A549 (cell line): ENCODE measurements at regions not wholly inside any gene's neighbourhood (a gene's known extent, or its start where the extent isn't known, plus 50 kb on each side); places are given as distances from the start of the nearest gene placed in this dataset.

Experiments
- ATAC-seq, 2 experiments: fragments of 200-7000 bp in 1 of 2; fragments of >200 bp in 1 of 2; cut with Nextera tagmentation in 1 of 2; cut with Tn5 transposase in 1 of 2; 3 replicates each; pipeline versions ENCODE4 v1.8.0 to v1.9.1; 2018 to 2020; ENCODE audit warnings: mild to moderate bottlenecking in 1 of 2, moderate library complexity in 1 of 2
- CTCF ChIA-PET: fragments of 300-600 bp; sonication (Branson Sonifier 250); formaldehyde crosslinking; extraction: SDS; loops from one replicate; lab custom pipeline; 2021; ENCODE audit warnings: antibody characterized with exemption, inconsistent platforms; lab: Yijun Ruan, JAX
- POLR2A ChIA-PET: fragments of 350-600 bp; formaldehyde crosslinking; extraction: SDS; loops from one replicate; lab custom pipeline; 2021; ENCODE audit warnings: antibody characterized with exemption, inconsistent platforms; lab: Yijun Ruan, JAX
- DNase-seq, 2 experiments: peaks; one replicate each; pipeline versions ENCODE4 v3.0.0 to v3.0.0-alpha.2; 2011 to 2016; ENCODE audit warnings: low read depth in 1 of 2, low spot score in 1 of 2
- FAIRE-seq: peaks from 2 replicates; lab custom pipeline; 2011; peaks lifted over from hg19 to GRCh38; lab: Jason Lieb, UNC
- H3K27ac ChIP-seq, 2 experiments: fragments of >200 bp; sonication (Bioruptor Twin); formaldehyde crosslinking; 3 replicates each; pipeline ENCODE4 v1.5.1; 2016 to 2017
- H3K4me1 ChIP-seq: fragments of >200 bp; sonication (Bioruptor Twin); formaldehyde crosslinking; 3 replicates; pipeline ENCODE4 v1.6.1; 2016
- H3K4me2 ChIP-seq: fragments of >200 bp; sonication (Bioruptor Twin); formaldehyde crosslinking; 3 replicates; pipeline ENCODE4 v1.6.1; 2016
- H3K4me3 ChIP-seq: fragments of >200 bp; sonication (Bioruptor Twin); formaldehyde crosslinking; 3 replicates; pipeline ENCODE4 v1.5.1; 2016
- H3K9me3 ChIP-seq: fragments of >200 bp; sonication (Bioruptor Twin); formaldehyde crosslinking; 3 replicates; pipeline ENCODE4 v1.6.1; 2016
- BHLHE40 ChIP-seq: IDR thresholded peaks from 2 replicates; pipeline ENCODE4 v1.6.1; 2012; ENCODE audit warnings: low read depth, low read length, inconsistent platforms
- CHD2 ChIP-seq: fragments of 150-350 bp; IDR thresholded peaks from 2 replicates; pipeline ENCODE4 v1.6.1; 2014; ENCODE audit warnings: low read length; ENCODE audit not compliant: partially characterized antibody
- CHD4 ChIP-seq: fragments of 200-600 bp; sonication (generic); IDR thresholded peaks from 2 replicates; pipeline ENCODE4 v1.6.1; 2016; ENCODE audit warnings: antibody characterized with exemption, mild to moderate bottlenecking, borderline replicate concordance
- ELK1 ChIP-seq: fragments of 150-350 bp; IDR thresholded peaks from 2 replicates; pipeline ENCODE4 v1.6.1; 2014; ENCODE audit warnings: low read depth, mild to moderate bottlenecking, low read length
- FOSB ChIP-seq: fragments of 250-450 bp; sonication (Bioruptor Pico); IDR thresholded peaks from 2 replicates; pipeline ENCODE4 v1.5.0; 2020; ENCODE audit warnings: mild to moderate bottlenecking, moderate library complexity
- FOSL2 ChIP-seq, 2 experiments: fragments of 450-650 bp in 1 of 2; fragments of >200 bp in 1 of 2; sonication (Bioruptor Twin) in 1 of 2; formaldehyde crosslinking; IDR thresholded peaks; 2 replicates each; pipeline versions ENCODE4 v1.5.0 to v1.6.1; 2016 to 2020; ENCODE audit warnings: mild to moderate bottlenecking in 1 of 2, moderate library complexity in 1 of 2
- HMGXB4 ChIP-seq: fragments of 250-450 bp; sonication (Bioruptor Pico); IDR thresholded peaks from 2 replicates; pipeline ENCODE4 v1.5.0; 2021; ENCODE audit warnings: mild to moderate bottlenecking, moderate library complexity, borderline replicate concordance
- HOXB5 ChIP-seq: fragments of 250-450 bp; sonication (Bioruptor Pico); IDR thresholded peaks from 2 replicates; pipeline ENCODE4 v1.5.0; 2020; ENCODE audit warnings: mild to moderate bottlenecking, moderate library complexity
- JUN ChIP-seq, 2 experiments: fragments of >200 bp; sonication (Bioruptor Twin); formaldehyde crosslinking; IDR thresholded peaks; 2 replicates in 1 of 2; 3 replicates in 1 of 2; pipeline ENCODE4 v1.6.1; 2016 to 2017
- KDM1A ChIP-seq: fragments of 200-600 bp; sonication (generic); IDR thresholded peaks from 2 replicates; pipeline ENCODE4 v1.6.1; 2016; ENCODE audit warnings: low read depth, mild to moderate bottlenecking
- MAFK ChIP-seq: fragments of 450-650 bp; IDR thresholded peaks from 2 replicates; pipeline ENCODE4 v1.6.1; 2014; ENCODE audit not compliant: partially characterized antibody
- NFE2L2 ChIP-seq: fragments of 150-350 bp; conservative IDR thresholded peaks from 2 replicates; pipeline ENCODE4 v1.6.1; 2014; ENCODE audit warnings: low read length
- NPAS2 ChIP-seq: fragments of 250-450 bp; sonication (Bioruptor Pico); IDR thresholded peaks from 2 replicates; pipeline ENCODE4 v1.8.0; 2022; ENCODE audit warnings: mild to moderate bottlenecking, moderate library complexity, borderline replicate concordance
- PHF8 ChIP-seq: fragments of 200-600 bp; sonication (generic); IDR thresholded peaks from 2 replicates; pipeline ENCODE4 v1.6.1; 2016; ENCODE audit warnings: low read depth, mild to moderate bottlenecking, antibody characterized with exemption, moderate library complexity, borderline replicate concordance
- POLR2A ChIP-seq: IDR thresholded peaks from 2 replicates; pipeline ENCODE4 v1.6.1; 2012; ENCODE audit warnings: mild to moderate bottlenecking, low read length
- RAD21 ChIP-seq, 2 experiments: fragments of >200 bp in 1 of 2; sonication (Bioruptor Twin) in 1 of 2; formaldehyde crosslinking in 1 of 2; IDR thresholded peaks in 1 of 2; conservative IDR thresholded peaks in 1 of 2; 2 replicates in 1 of 2; 3 replicates in 1 of 2; pipeline ENCODE4 v1.6.1; 2012 to 2018; ENCODE audit warnings: inconsistent platforms in 1 of 2
- RARB ChIP-seq: fragments of 250-450 bp; sonication (Bioruptor Pico); IDR thresholded peaks from 2 replicates; pipeline ENCODE4 v1.8.0; 2021; ENCODE audit warnings: mild to moderate bottlenecking, moderate library complexity
- RCOR1 ChIP-seq: fragments of 150-350 bp; IDR thresholded peaks from 2 replicates; pipeline ENCODE4 v1.6.1; 2014; ENCODE audit warnings: antibody characterized with exemption, low read length, low read depth
- REST ChIP-seq: fragments of 200-600 bp; sonication (generic); IDR thresholded peaks from 2 replicates; pipeline ENCODE4 v1.6.1; 2016; ENCODE audit warnings: antibody characterized with exemption, mild to moderate bottlenecking, moderate library complexity
- RFX5 ChIP-seq: fragments of 450-650 bp; IDR thresholded peaks from 2 replicates; pipeline ENCODE4 v1.7.1; 2014; ENCODE audit warnings: antibody characterized with exemption, mild to moderate bottlenecking, moderate library complexity
- RNF2 ChIP-seq: fragments of 200-600 bp; sonication (generic); IDR thresholded peaks from 2 replicates; pipeline ENCODE4 v1.6.1; 2016; ENCODE audit warnings: low read depth, mild to moderate bottlenecking, antibody characterized with exemption, moderate library complexity, borderline replicate concordance
- USF2 ChIP-seq: fragments of 450-650 bp; IDR thresholded peaks from 2 replicates; pipeline ENCODE4 v1.6.1; 2014; ENCODE audit warnings: antibody characterized with exemption
- ZSCAN20 ChIP-seq: fragments of 250-450 bp; sonication (Bioruptor Pico); IDR thresholded peaks from 2 replicates; pipeline ENCODE4 v1.8.0; 2022; ENCODE audit warnings: mild to moderate bottlenecking, moderate library complexity
- WGBS: methylation state at CpG from one replicate; pipeline ENCODE4 v1.1.6; 2017; ENCODE audit errors: missing lambda C conversion rate; 5-methylcytosine and 5-hydroxymethylcytosine counted together

GRCh38 chr3:144585953-144586352, 614.3 kb downstream of the DIPK2A start:
- ATAC-seq (no peak), FAIRE-seq (no peak), DNase-seq (no peak)
- WGBS, result 51% methylated on average over 7 of the region's 7 CpGs
- ChIA-PET POLR2A (no interaction called here), CTCF (no interaction called here)
- Histone ChIP-seq H3K4me1 (no peaks in the 10 kb centered on the region; the same call in 2 of the 3 replicates), H3K4me2 (no peak overlapping the region), H3K4me3 (no peak overlapping the region), H3K27ac (no peak overlapping the region), H3K9me3 (peaks cover 4% of the 10 kb centered on the region; the same call in 1 of the 3 replicates)
- no peak for TF ChIP-seq JUN (IDR thresholded peaks at IDR 0.05)
- TF ChIP-seq NFE2L2, result peak; percentile 63

- POLR2A ChIA-PET, result no interaction called here
- ATAC-seq, result no peak
- Histone ChIP-seq H3K4me2 (no peak overlapping the region), H3K9me3 (peaks cover 4% of the 10 kb centered on the region; the same call in 1 of the 3 replicates), H3K27ac (no peak overlapping the region)
- no peak for TF ChIP-seq RCOR1
- no peak for TF ChIP-seq CHD2
- TF ChIP-seq MAFK, result peak; percentile 50
- no peak for TF ChIP-seq BHLHE40
- TF ChIP-seq NPAS2 (CRISPR knock-in tag), result no peak
- no peak for TF ChIP-seq USF2
- TF ChIP-seq ELK1, result no peak
- TF ChIP-seq FOSL2 (IDR thresholded peaks at IDR 0.05), result no peak
- no peak for TF ChIP-seq FOSL2 (CRISPR knock-in tag; IDR thresholded peaks at IDR 0.05)
- no peak for TF ChIP-seq POLR2A
- TF ChIP-seq HOXB5 (CRISPR knock-in tag), result no peak
- peak; percentile 80 for TF ChIP-seq NFE2L2
- TF ChIP-seq, all 56 proteins: peak for 2
- 61% methylated on average over 3 of the region's 3 CpGs for WGBS
- FAIRE-seq (no peak), DNase-seq (peak in 1 of 2 experiments; percentile 14)
- Histone ChIP-seq H3K4me1 (peaks cover 2% of the 10 kb centered on the region; the same call in 1 of the 3 replicates), H3K4me3 (no peak overlapping the region)
- CTCF ChIA-PET, result no interaction called here
Measured at GRCh38 chr3:144586382-144586781, 614.8 kb downstream of the DIPK2A start.

GRCh38 chr3:144590854-144591253, 619.2 kb downstream of the DIPK2A start:
- FAIRE-seq, result no peak
- no peak overlapping the region for H3K27ac ChIP-seq
- peaks cover 3% of the 10 kb centered on the region; the same call in 1 of the 3 replicates for H3K4me1 ChIP-seq
- WGBS, result 5% methylated on average over 2 of the region's 2 CpGs
- CTCF ChIA-PET, result no interaction called here
- peak; percentile 43 to 51; a peak in 3 of 6 replicates for ATAC-seq
- peak overlapping the region; percentile 56 for H3K4me2 ChIP-seq
- H3K4me3 ChIP-seq, result no peak overlapping the region
- POLR2A ChIA-PET, result no interaction called here
- DNase-seq, result peak; percentile 1 to 45
- no peaks in the 10 kb centered on the region for H3K9me3 ChIP-seq
- TF ChIP-seq FOSB (CRISPR knock-in tag), result no peak
- TF ChIP-seq FOSL2 (IDR thresholded peaks at IDR 0.05), result no peak
- TF ChIP-seq FOSL2 (CRISPR knock-in tag; IDR thresholded peaks at IDR 0.05), result peak; percentile 57
- TF ChIP-seq REST, result no peak
- TF ChIP-seq ZSCAN20 (CRISPR knock-in tag), result no peak
- TF ChIP-seq CHD4, result no peak
- TF ChIP-seq NPAS2 (CRISPR knock-in tag), result no peak
- TF ChIP-seq KDM1A, result no peak
- no peak for TF ChIP-seq RAD21 (conservative IDR thresholded peaks at IDR 0.05 in 1 of 2, IDR thresholded peaks at IDR 0.05 in 1 of 2)
- TF ChIP-seq RARB, result no peak
- no peak for TF ChIP-seq RFX5
- no peak for TF ChIP-seq USF2
- TF ChIP-seq HMGXB4, result no peak
- TF ChIP-seq ELK1, result no peak
- no peak for TF ChIP-seq RNF2
- TF ChIP-seq PHF8, result no peak
